Mesenchymal stem cell (in vitro differentiated cells and primary cell): ENCODE measurements at regions not wholly inside any gene's neighbourhood (a gene's known extent, or its start where the extent isn't known, plus 50 kb on each side); places are given as distances from the start of the nearest gene placed in this dataset.
"Not testable (repeated sequence)": the region's sequence is repeated elsewhere in the genome, so short reads cannot be mapped to it uniquely, and the experiment has no call there.

Source experiments
- DNase-seq: peaks from one replicate; pipeline ENCODE4 v3.0.0-alpha.2; 2013
- H2AFZ ChIP-seq: one replicate; pipeline ENCODE4 v1.6.1; 2013; ENCODE audit warnings: low read depth, mild to moderate bottlenecking, control low read depth, inconsistent platforms, low read length, moderate library complexity
- H2AK5ac ChIP-seq: 2 replicates; pipeline ENCODE4 v1.6.1; 2013; ENCODE audit warnings: low read length, moderate library complexity, mild to moderate bottlenecking, inconsistent platforms; ENCODE audit not compliant: severe bottlenecking
- H2BK120ac ChIP-seq: one replicate; pipeline ENCODE4 v1.6.1; 2013; ENCODE audit warnings: low read depth, mild to moderate bottlenecking, inconsistent platforms, low read length, moderate library complexity
- H2BK12ac ChIP-seq, 2 experiments: one replicate each; pipeline ENCODE4 v1.6.1; 2013; ENCODE audit warnings: inconsistent platforms in 2 of 2, low read length in 2 of 2, mild to moderate bottlenecking in 2 of 2, moderate library complexity in 2 of 2, control low read depth in 1 of 2
- H2BK15ac ChIP-seq: one replicate; pipeline ENCODE4 v1.6.1; 2013; ENCODE audit warnings: mild to moderate bottlenecking, low read depth, inconsistent platforms; ENCODE audit not compliant: poor library complexity, severe bottlenecking
- H2BK5ac ChIP-seq: 2 replicates; pipeline ENCODE4 v1.6.1; 2013; ENCODE audit warnings: low read depth, mild to moderate bottlenecking, low read length, control low read depth, inconsistent platforms; ENCODE audit not compliant: poor library complexity, severe bottlenecking
- H3K14ac ChIP-seq, 2 experiments: one replicate each; pipeline ENCODE4 v1.6.1; 2013; ENCODE audit warnings: inconsistent platforms in 2 of 2, low read length in 2 of 2, control low read depth in 1 of 2, mild to moderate bottlenecking in 1 of 2, moderate library complexity in 1 of 2
- H3K18ac ChIP-seq, 2 experiments: one replicate each; pipeline ENCODE4 v1.6.1; 2013; ENCODE audit warnings: inconsistent platforms in 2 of 2, low read length in 2 of 2, control low read depth in 1 of 2, low read depth in 1 of 2, mild to moderate bottlenecking in 1 of 2
- H3K23ac ChIP-seq, 2 experiments: one replicate each; pipeline ENCODE4 v1.6.1; 2013; ENCODE audit warnings: inconsistent platforms in 2 of 2, low read length in 2 of 2, mild to moderate bottlenecking in 2 of 2, moderate library complexity in 2 of 2, control low read depth in 1 of 2
- H3K27ac ChIP-seq: 2 replicates; pipeline ENCODE4 v1.5.1; 2013; ENCODE audit warnings: mild to moderate bottlenecking, moderate library complexity, low read length, control low read depth, inconsistent platforms; ENCODE audit not compliant: poor library complexity, severe bottlenecking
- H3K27me3 ChIP-seq, 2 experiments: 2 replicates each; pipeline versions ENCODE4 v1.6.1 to v1.7.0; 2013; ENCODE audit warnings: low read length in 2 of 2, mild to moderate bottlenecking in 2 of 2, moderate library complexity in 2 of 2, control low read depth in 1 of 2, inconsistent platforms in 1 of 2; ENCODE audit not compliant: control insufficient read depth in 1 of 2, insufficient read depth in 1 of 2
- H3K36me3 ChIP-seq, 2 experiments: 2 replicates each; pipeline versions ENCODE4 v1.6.1 to v1.7.0; 2013; ENCODE audit warnings: low read length in 2 of 2, control low read depth in 1 of 2, inconsistent platforms in 1 of 2, low read depth in 1 of 2, mild to moderate bottlenecking in 1 of 2; ENCODE audit not compliant: insufficient read depth in 2 of 2, control insufficient read depth in 1 of 2
- H3K4ac ChIP-seq, 2 experiments: one replicate each; pipeline ENCODE4 v1.6.1; 2013; ENCODE audit warnings: inconsistent platforms in 2 of 2, low read length in 2 of 2, mild to moderate bottlenecking in 2 of 2, moderate library complexity in 2 of 2, control low read depth in 1 of 2, low read depth in 1 of 2
- H3K4me1 ChIP-seq: 2 replicates; pipeline ENCODE4 v1.6.1; 2013; ENCODE audit warnings: low read depth, low read length, control low read depth; ENCODE audit not compliant: control insufficient read depth, insufficient read depth
- H3K4me2 ChIP-seq: 2 replicates; pipeline ENCODE4 v1.6.1; 2013; ENCODE audit warnings: low read length, mild to moderate bottlenecking, inconsistent platforms; ENCODE audit not compliant: poor library complexity, severe bottlenecking
- H3K4me3 ChIP-seq, 2 experiments: 2 replicates each; pipeline versions ENCODE4 v1.5.1 to v1.7.0; 2013; ENCODE audit warnings: low read length in 2 of 2, mild to moderate bottlenecking in 2 of 2, control low read depth in 1 of 2, low read depth in 1 of 2; ENCODE audit not compliant: insufficient read depth in 1 of 2
- H3K79me1 ChIP-seq: replicated peaks from 2 replicates; pipeline ENCODE4 v1.6.1; 2013; ENCODE audit warnings: mild to moderate bottlenecking, control low read depth, low read length, inconsistent platforms; ENCODE audit not compliant: poor library complexity, severe bottlenecking
- H3K9ac ChIP-seq: 2 replicates; pipeline ENCODE4 v1.7.0; 2013; ENCODE audit warnings: mild to moderate bottlenecking, low read length, moderate library complexity
- H3K9me3 ChIP-seq: 2 replicates; pipeline ENCODE4 v1.7.0; 2013; ENCODE audit warnings: mild to moderate bottlenecking, low read length; ENCODE audit not compliant: control insufficient read depth
- H4K8ac ChIP-seq: one replicate; pipeline ENCODE4 v1.6.1; 2013; ENCODE audit warnings: inconsistent platforms, mild to moderate bottlenecking, low read length, moderate library complexity
- H4K91ac ChIP-seq: one replicate; pipeline ENCODE4 v1.6.1; 2013; ENCODE audit warnings: mild to moderate bottlenecking, low read length, inconsistent platforms
- WGBS: methylation state at CpG from one replicate; pipeline ENCODE4 v1.1.7; 2013; ENCODE audit warnings: mixed read lengths; 5-methylcytosine and 5-hydroxymethylcytosine counted together

GRCh38 chr14:103234826-103235225 is 99.2 kb upstream of the EIF5 start:
- H3K27ac ChIP-seq, H4K91ac ChIP-seq, H3K4me2 ChIP-seq, H2AFZ ChIP-seq, H2BK120ac ChIP-seq, DNase-seq, H3K36me3 ChIP-seq, H2BK12ac ChIP-seq, H3K9ac ChIP-seq, H3K23ac ChIP-seq, H2BK5ac ChIP-seq, H4K8ac ChIP-seq, H3K79me1 ChIP-seq, H3K4ac ChIP-seq, H3K18ac ChIP-seq, H2AK5ac ChIP-seq, H3K4me3 ChIP-seq, H2BK15ac ChIP-seq, H3K14ac ChIP-seq, H3K9me3 ChIP-seq: not testable (repeated sequence)
- WGBS, result 80% methylated on average over 9 of the region's 9 CpGs
- peaks cover 4 to 42% of the 10 kb centered on the region in 2 experiments for H3K27me3 ChIP-seq
- peaks cover 15% of the 10 kb centered on the region for H3K4me1 ChIP-seq

GRCh38 chr14:103235506-103235905 is 98.5 kb upstream of the EIF5 start:
- H3K79me1 ChIP-seq, H3K23ac ChIP-seq, H3K36me3 ChIP-seq, H3K9me3 ChIP-seq, H3K4ac ChIP-seq, H3K14ac ChIP-seq, H4K91ac ChIP-seq, H3K4me3 ChIP-seq, H3K18ac ChIP-seq, H4K8ac ChIP-seq, H2BK12ac ChIP-seq, H2AK5ac ChIP-seq, H2BK15ac ChIP-seq, H3K9ac ChIP-seq, H2BK5ac ChIP-seq, H2AFZ ChIP-seq, H3K4me2 ChIP-seq, DNase-seq, H2BK120ac ChIP-seq, H3K27ac ChIP-seq: not testable (repeated sequence)
- Histone ChIP-seq H3K27me3 (peaks cover 4 to 42% of the 10 kb centered on the region in 2 experiments), H3K4me1 (peaks cover 15% of the 10 kb centered on the region)
- 66% methylated on average over 5 of the region's 5 CpGs for WGBS

GRCh38 chr14:103239751-103240150 is 94.3 kb upstream of the EIF5 start:
- no peak overlapping the region for H3K27ac ChIP-seq
- H3K4ac ChIP-seq, result no peak overlapping the region
- peaks cover 4% of the 10 kb centered on the region for H3K9me3 ChIP-seq
- H4K8ac ChIP-seq, result no peak overlapping the region
- H3K79me1 ChIP-seq, result no peaks in the 10 kb centered on the region
- no peak overlapping the region for H3K18ac ChIP-seq
- H3K14ac ChIP-seq, result no peak overlapping the region
- WGBS, result 79% methylated on average over 6 of the region's 6 CpGs
- peaks cover 0 to 38% of the 10 kb centered on the region in 2 experiments for H3K27me3 ChIP-seq
- no peak overlapping the region for H3K4me3 ChIP-seq
- H4K91ac ChIP-seq, result no peak overlapping the region
- no peak overlapping the region for H2BK5ac ChIP-seq
- no peak overlapping the region for H3K4me2 ChIP-seq
- no peak overlapping the region for H2BK12ac ChIP-seq
- H3K36me3 ChIP-seq, result no peaks in the 10 kb centered on the region
- H2AK5ac ChIP-seq, result no peak overlapping the region
- DNase-seq, result no peak
- H2AFZ ChIP-seq, result no peak overlapping the region
- H3K4me1 ChIP-seq, result peaks cover 1% of the 10 kb centered on the region
- H2BK120ac ChIP-seq, result no peak overlapping the region
- H3K23ac ChIP-seq, result no peak overlapping the region
- no peak overlapping the region for H2BK15ac ChIP-seq
- no peak overlapping the region for H3K9ac ChIP-seq

- 92% methylated on average over 7 of the region's 8 CpGs for WGBS
- no peak overlapping the region for H2AFZ ChIP-seq
- H3K9me3 ChIP-seq, result peaks cover 4% of the 10 kb centered on the region
- no peak overlapping the region for H3K23ac ChIP-seq
- no peak overlapping the region for H2AK5ac ChIP-seq
- no peak overlapping the region for H3K4me2 ChIP-seq
- no peak overlapping the region for H3K4me3 ChIP-seq
- H3K9ac ChIP-seq, result no peak overlapping the region
- DNase-seq, result no peak
- H4K8ac ChIP-seq, result no peak overlapping the region
- H3K27me3 ChIP-seq, result peaks cover 0 to 23% of the 10 kb centered on the region in 2 experiments
- H3K36me3 ChIP-seq, result no peaks in the 10 kb centered on the region
- H3K18ac ChIP-seq, result no peak overlapping the region
- no peak overlapping the region for H2BK120ac ChIP-seq
- H2BK15ac ChIP-seq, result no peak overlapping the region
- H3K79me1 ChIP-seq, result no peaks in the 10 kb centered on the region
- no peak overlapping the region for H4K91ac ChIP-seq
- H3K4me1 ChIP-seq, result peaks cover 1% of the 10 kb centered on the region
- no peak overlapping the region for H2BK12ac ChIP-seq
- H3K14ac ChIP-seq, result no peak overlapping the region
- H3K27ac ChIP-seq, result no peak overlapping the region
- H2BK5ac ChIP-seq, result no peak overlapping the region
- H3K4ac ChIP-seq, result no peak overlapping the region
These were observed 92.5 kb upstream of the EIF5 start for GRCh38 chr14:103241531-103241930.
